ENCODE measurements at regions not wholly inside any gene's neighbourhood (a gene's known extent, or its start where the extent isn't known, plus 50 kb on each side); places are given as distances from the start of the nearest gene placed in this dataset.

DNA sequence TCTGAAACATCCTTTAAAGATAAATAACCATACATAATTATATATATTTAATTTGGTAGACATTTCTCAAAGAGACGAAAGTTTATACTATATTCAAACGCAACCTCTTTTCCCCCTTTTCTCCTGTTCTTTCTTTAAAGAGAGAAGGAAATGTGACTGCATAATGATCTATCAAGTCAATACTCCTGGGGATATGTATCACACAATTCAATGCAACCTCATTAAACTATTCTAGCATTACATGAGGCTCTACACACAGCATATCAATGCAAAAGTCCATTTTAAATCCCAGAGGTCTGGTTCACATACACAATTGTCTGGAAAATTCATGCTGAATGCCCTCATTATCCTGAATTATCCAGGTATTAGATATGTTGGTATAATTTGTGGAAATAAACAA lies 330.7 kb downstream of the LMX1A start:
- DNase-seq, result no peak

DNA sequence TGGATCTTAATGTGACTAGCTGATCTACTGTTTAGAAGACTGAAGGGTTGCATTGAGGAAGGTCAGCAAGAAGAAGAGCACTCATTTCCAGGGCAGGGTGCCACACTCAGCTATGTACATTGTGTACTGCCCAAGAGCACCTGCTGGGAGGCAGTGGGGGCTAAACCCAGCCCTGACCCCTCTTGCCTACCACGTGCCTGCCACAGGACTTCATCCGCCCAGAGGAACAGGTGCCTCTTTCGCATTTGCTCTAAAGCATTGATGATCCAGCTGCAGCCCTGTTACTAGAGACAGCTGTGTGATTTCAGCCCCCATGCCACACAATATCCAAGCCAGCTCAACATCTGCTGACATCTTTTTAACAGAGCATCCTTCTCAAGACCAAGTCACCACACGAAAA lies 341.8 kb downstream of the LMX1A start:
- no peak for DNase-seq

- DNase-seq, result peak; percentile 75
Observed at GRCh38 chr1:165011991-165012531, 344.5 kb downstream of the LMX1A start.

DNA sequence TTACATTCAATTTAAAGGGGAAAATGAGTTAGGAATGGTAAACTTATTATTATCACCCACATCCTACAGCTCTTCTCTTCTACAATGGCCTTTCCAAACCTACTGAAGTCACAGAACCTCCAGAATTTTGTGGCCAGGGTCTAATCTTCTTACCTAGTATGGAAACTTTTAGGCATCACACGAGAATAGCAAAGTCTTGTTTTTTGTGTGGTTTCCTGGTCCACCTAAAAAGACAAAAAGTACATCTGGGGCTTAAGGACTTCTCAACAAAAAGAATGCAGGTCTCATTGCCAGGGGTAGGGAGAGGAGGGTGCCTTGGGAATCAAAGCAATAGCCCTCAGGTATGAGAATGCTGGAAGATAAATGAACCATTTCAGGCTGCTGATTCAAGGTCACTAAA lies 345.3 kb downstream of the LMX1A start:
- no peak for DNase-seq

DNA sequence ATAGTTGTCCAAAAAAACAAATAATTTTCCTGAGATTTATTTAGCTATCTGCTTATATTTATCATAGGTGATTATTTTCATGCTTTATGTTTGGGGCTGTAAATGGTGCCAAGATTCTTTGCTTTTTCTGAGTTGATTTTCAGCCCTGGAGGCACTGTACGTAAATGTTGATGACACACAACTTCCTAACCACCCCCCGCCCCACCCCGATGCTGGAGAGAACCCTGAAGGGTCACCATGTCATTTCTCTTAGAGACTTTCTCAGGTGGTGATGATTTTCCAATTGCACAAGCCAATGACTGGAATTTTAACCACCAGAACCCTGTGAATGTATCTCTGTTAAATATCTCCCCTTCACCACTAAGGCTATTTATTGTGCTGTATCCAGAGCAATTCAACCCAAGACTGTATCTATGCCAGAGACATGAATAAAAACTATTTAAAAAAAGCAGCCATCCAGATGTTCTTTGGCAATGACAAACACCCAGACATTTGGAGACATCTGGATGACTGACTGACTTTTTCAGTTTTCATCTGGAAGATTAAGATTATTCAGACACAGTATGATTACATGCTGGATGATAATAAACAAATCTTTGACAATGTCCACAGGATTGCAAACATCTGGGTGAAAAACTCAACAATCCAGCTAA lies 346.0 kb downstream of the LMX1A start:
- peak; percentile 92 for DNase-seq

- no peak for DNase-seq
Observed at GRCh38 chr1:165006831-165007230, 349.7 kb downstream of the LMX1A start.

DNA sequence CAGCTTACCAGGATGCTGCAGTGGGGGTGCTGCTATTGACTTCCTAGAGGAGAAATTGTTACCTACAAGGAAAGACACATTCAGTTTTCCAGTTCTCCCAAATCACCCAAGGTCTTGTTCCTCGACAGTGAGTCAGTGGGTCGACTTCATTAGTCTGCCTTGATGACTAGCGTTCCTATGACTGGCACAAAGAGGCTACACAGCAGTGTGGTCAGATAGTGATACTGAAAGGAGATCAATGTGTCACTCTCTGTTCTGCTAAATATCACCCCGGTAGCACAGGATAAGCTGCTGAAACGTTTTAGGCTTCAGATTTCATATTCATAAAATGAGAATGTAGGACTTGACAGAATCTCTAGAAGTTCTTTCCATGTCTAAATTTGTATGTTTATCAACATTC lies 357.4 kb downstream of the LMX1A start:
- DNase-seq, result no peak

DNA sequence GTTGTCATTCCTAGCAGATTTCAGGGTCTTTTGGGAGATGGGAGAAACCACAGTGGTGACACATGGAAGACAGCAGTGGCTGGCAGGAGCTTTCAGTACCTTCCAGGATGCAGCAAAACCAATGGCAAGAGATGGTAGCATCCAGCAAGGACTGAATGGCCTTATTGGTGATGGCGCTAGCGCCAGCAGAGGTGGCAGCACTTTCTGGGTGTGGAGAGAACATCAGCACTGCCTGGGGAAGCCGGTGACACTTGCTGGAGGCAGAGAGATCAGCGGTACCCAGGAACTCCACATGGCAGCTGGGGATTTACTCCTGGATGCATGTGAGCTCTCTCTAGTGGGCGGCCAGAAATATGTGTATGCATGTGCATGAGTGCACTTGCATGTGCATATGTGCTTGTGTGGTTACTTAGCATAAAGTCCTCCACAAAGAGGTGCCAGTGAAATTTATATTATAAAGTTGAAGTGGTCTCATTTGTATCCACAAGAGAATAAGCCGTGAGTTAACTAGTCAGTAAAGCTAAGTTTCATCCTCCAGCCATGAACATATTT lies 364.7 kb downstream of the LMX1A start:
- DNase-seq, result no peak

- DNase-seq, result no peak
Observed at GRCh38 chr1:164983023-164983650, 373.4 kb downstream of the LMX1A start.

DNA sequence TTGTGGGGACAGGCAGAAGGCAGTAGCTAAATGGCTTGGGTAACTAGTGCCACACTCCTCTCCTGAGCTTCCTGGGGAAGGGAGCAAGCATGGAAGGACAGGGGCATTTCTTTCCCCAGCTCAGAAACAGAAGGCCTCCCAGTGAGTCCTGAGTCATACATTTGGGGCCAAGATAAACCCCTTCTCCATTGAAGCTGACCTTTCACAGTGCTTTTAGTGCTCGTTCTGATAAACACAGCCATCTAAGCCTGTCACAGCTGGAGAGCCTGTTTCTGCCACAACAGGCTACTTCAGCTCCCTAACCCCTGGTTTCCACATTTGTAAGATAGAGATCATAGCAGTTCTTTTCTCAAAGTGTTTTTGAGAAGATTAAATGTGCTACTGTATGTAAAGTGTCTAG lies 374.0 kb downstream of the LMX1A start:
- no peak for DNase-seq

GRCh38 chr1:164977561-164977960 lies 379.0 kb downstream of the LMX1A start:
- DNase-seq, result no peak

GRCh38 chr1:164971921-164972415 lies 384.5 kb downstream of the LMX1A start:
- no peak for DNase-seq

DNA sequence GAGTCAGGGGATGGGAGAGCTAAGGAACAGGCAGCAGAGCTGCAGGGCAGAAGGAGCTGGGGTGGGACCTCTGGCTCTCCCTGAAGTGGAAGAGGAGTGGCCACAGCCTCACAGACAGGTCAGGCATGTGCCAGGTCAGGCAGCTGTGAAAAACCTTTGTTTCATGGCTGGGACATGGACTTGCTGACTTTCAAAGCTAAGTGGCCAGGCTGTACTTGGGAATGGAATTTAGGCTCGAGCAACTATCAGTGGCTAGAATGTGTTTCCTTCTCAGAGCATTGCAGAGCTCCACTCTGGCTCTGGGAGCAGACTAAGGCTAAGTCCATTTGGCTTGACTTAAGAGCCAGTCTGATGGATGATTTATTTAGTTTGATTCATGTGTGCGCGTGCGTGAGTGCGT lies 385.1 kb downstream of the LMX1A start:
- DNase-seq, result no peak

DNA sequence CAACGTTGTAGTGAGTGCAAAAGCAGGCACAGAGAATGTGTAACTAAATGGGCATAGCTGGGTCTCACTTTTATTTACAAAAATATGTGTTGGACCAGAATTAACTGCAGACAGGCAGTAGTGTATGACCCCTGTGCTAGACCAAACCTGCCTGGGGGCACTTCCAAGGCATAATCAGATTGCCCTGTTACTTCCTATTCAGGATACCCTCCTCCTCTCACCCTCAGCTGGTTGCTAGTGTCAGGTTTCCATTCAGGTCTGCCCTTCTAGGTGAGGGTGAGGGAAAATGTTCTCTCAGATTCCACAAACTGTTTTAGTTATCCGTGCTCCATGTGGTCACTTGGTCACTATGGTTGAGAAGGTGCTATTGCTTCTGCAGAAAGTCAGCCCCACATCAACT lies 387.3 kb downstream of the LMX1A start:
- no peak for DNase-seq

DNA sequence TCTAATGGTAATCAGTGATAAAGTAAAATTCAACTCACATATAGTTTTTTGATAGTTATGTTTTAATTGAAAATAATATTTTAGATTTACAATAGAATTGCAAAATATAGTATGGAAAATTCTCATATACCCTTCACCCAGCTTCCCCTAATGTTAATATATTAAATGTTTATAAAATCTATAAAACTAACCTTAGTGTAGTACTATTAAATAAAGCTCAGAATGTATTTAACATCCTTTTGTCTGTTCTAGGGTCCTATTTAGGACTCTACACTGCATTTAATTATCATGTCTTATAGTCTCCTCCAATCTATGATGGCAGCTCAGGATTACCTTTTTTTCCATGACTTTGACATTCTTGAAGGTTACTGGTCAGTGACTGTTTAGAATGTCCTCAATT lies 389.2 kb downstream of the LMX1A start:
- DNase-seq, result no peak

GRCh38 chr1:164961715-164962114 lies 394.8 kb downstream of the LMX1A start:
- DNase-seq, result no peak

- peak; percentile 77 for DNase-seq
Observed at GRCh38 chr1:164958982-164959768, 397.3 kb downstream of the LMX1A start.

DNA sequence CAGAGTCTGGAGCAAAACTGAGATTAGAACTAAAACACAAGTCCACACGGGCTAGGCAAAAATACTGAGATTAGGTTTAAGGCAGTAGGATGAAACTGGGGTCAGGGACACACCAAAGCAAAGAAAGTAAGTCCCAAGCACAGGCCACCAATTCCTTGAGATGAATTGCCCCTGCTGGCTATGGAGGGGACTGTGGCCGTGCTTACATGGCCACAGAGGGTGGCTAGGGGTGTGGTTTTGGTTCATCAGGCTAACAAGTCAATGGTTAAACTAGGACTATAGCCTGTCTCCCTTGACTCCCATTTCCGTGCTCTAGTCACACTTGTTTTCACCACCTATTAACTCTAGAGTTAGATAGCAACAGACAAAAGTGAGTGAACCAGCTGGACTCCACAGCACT lies 394.8 kb downstream of the PBX1 start:
- DNase-seq, result no peak

DNA sequence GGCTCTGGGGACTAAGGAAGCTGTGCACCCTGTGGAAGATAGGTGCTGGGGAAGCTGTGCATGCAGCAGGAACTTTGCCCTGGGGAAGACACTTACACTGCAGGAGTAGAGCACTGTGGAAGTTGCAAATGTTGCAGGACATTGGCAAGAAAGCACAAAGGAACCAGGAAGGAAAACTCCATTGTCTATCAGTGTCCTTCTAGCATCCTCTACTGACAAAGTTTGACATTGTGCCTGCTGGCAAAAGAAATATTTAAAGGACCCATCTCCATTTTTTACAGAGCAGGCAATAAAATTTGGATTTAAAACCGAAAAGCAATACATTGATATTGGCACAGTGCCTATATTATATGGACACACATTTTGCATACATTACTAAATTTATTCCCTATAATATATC lies 394.1 kb downstream of the PBX1 start:
- DNase-seq, result no peak

- DNase-seq, result no peak
Observed at GRCh38 chr1:164951508-164951907, 392.5 kb downstream of the PBX1 start.

GRCh38 chr1:164950541-164950986 lies 391.6 kb downstream of the PBX1 start:
- no peak for DNase-seq

DNA sequence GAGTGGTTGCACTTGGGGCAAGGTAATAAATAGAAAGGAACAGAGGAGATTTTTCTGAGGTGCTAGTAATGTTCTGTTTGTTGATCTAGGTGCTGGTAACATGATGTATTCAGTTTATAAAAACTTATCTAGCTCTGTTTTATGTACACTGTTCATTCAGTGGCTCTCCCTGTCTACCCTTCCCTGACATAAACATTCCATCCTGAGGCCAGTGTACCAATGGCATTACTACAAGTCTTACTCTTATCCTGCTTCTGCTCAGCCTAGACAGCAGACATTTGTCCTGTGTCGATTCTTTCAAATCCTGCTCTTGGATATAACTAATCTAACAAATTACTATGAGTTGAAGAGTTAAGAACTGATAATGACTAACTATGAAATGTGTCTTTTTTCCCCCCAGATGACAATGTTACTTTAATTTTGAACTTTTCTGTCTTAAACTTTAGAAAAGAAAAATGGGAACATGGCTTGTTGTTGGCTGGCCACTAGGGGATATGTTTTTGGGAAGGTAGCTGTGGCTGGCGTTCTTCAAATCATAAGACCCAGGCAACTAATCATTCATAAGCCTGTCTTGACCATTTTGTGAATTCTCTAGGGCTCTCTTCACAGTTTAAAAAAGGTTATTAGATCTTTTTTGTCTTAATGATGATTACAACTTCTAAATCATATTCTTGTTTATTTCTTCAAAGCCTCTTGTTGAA lies 390.9 kb downstream of the PBX1 start:
- DNase-seq, result no peak

Measured in skin of body (tissue), 1 donor.